Uterus (tissue), 2 donors: ENCODE measurements at regions not wholly inside any gene's neighbourhood (a gene's known extent, or its start where the extent isn't known, plus 50 kb on each side); places are given as distances from the start of the nearest gene placed in this dataset.

Experiments
- POLR2A ChIP-seq, 2 donors: fragments of 450-650 bp; IDR thresholded peaks; one replicate each; pipeline ENCODE4 v1.6.1; 2016; ENCODE audit warnings: antibody characterized with exemption in 2 of 2, mild to moderate bottlenecking in 1 of 2, moderate library complexity in 1 of 2
- TF ChIP-seq, protein P1 (sequence below), 4 experiments: fragments of 200-600 bp in 2 of 4; fragments of 450-650 bp in 2 of 4; sonication (generic) in 2 of 4; IDR thresholded peaks; one replicate each; pipeline ENCODE4 v1.5.1; 2016 to 2019; ENCODE audit warnings: antibody characterized with exemption in 4 of 4, mild to moderate bottlenecking in 2 of 4, moderate library complexity in 1 of 4

DNA sequence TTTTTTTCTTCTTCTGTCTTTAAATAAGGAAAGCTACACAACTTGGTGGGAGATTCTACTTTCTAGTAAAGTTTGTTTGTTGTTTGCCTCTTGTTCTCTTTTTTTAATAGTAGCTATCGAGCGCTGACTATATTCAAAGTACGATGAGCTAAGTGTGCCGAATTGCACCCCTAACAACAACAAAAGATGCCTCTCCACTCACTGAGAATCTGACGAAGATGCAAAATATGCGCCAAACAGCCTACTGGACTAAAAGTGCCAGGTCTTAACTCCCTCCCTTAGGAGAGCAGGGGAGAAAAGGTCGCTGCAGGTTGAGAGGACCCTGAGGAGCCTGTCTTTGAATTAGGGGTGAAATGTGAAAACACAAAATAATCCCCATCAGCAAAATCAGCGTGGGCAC, 713.8 kb upstream of the WWC1 start:
- TF ChIP-seq, protein P1, sequence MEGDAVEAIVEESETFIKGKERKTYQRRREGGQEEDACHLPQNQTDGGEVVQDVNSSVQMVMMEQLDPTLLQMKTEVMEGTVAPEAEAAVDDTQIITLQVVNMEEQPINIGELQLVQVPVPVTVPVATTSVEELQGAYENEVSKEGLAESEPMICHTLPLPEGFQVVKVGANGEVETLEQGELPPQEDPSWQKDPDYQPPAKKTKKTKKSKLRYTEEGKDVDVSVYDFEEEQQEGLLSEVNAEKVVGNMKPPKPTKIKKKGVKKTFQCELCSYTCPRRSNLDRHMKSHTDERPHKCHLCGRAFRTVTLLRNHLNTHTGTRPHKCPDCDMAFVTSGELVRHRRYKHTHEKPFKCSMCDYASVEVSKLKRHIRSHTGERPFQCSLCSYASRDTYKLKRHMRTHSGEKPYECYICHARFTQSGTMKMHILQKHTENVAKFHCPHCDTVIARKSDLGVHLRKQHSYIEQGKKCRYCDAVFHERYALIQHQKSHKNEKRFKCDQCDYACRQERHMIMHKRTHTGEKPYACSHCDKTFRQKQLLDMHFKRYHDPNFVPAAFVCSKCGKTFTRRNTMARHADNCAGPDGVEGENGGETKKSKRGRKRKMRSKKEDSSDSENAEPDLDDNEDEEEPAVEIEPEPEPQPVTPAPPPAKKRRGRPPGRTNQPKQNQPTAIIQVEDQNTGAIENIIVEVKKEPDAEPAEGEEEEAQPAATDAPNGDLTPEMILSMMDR (IDR thresholded peaks at IDR 0.05), result no peak
- TF ChIP-seq POLR2A (IDR thresholded peaks at IDR 0.05), result no peak
